ENCODE measurements at regions not wholly inside any gene's neighbourhood (a gene's known extent, or its start where the extent isn't known, plus 50 kb on each side); places are given as distances from the start of the nearest gene placed in this dataset.

- H4K20me1 ChIP-seq (ENCODE audit: control insufficient read depth, insufficient read depth, low read depth, low read length), result no peaks in the 10 kb centered on the region
- no peaks in the 10 kb centered on the region for H3K36me3 ChIP-seq (ENCODE audit: control insufficient read depth, low read length)
- H3K9me3 ChIP-seq (ENCODE audit: control insufficient read depth, insufficient read depth, low read length), result no peaks in the 10 kb centered on the region
- H3K27me3 ChIP-seq (ENCODE audit: control insufficient read depth, low read length), result no peaks in the 10 kb centered on the region
- no peak overlapping the region for H3K4me3 ChIP-seq (ENCODE audit: low read length)
- no peaks in the 10 kb centered on the region for H3K79me2 ChIP-seq (ENCODE audit: control insufficient read depth, low read length)
- H3K9me2 ChIP-seq (replicated peaks; ENCODE audit: control insufficient read depth, low read length), result no peaks in the 10 kb centered on the region
- H3K4me2 ChIP-seq (ENCODE audit: low read length), result no peak overlapping the region
- no peaks in the 10 kb centered on the region for H3F3A ChIP-seq (ENCODE audit: control insufficient read depth, insufficient read depth)
- TF ChIP-seq CTCF (IDR thresholded peaks at IDR 0.05; ENCODE audit: low read depth, low read length, poor library complexity, severe bottlenecking) (no peak), EZH2phosphoT487 (IDR thresholded peaks at IDR 0.05; ENCODE audit: borderline replicate concordance, low read length) (no peak)
- H3K27ac ChIP-seq (ENCODE audit: low read depth, low read length), result no peak overlapping the region
- no peaks in the 10 kb centered on the region for H3K4me1 ChIP-seq (ENCODE audit: control insufficient read depth, low read length)
These were observed 1696.0 kb upstream of the CDH9 start for GRCh38 chr5:28734396-28734795.

GRCh38 chr5:28729067-28729466 is 1690.7 kb upstream of the CDH9 start:
- no peak for TF ChIP-seq EZH2phosphoT487 (IDR thresholded peaks at IDR 0.05; ENCODE audit: borderline replicate concordance, low read length)
- TF ChIP-seq CTCF (IDR thresholded peaks at IDR 0.05; ENCODE audit: low read depth, low read length, poor library complexity, severe bottlenecking), result no peak
- no peaks in the 10 kb centered on the region for H3F3A ChIP-seq (ENCODE audit: control insufficient read depth, insufficient read depth)
- H3K4me2 ChIP-seq (ENCODE audit: low read length), result no peak overlapping the region
- no peaks in the 10 kb centered on the region for H3K36me3 ChIP-seq (ENCODE audit: control insufficient read depth, low read length)
- H3K9me2 ChIP-seq (replicated peaks; ENCODE audit: control insufficient read depth, low read length), result no peaks in the 10 kb centered on the region
- no peak overlapping the region for H3K27ac ChIP-seq (ENCODE audit: low read depth, low read length)
- H3K4me3 ChIP-seq (ENCODE audit: low read length), result no peak overlapping the region
- H3K9me3 ChIP-seq (ENCODE audit: control insufficient read depth, insufficient read depth, low read length), result no peaks in the 10 kb centered on the region
- H3K4me1 ChIP-seq (ENCODE audit: control insufficient read depth, low read length), result no peaks in the 10 kb centered on the region
- no peaks in the 10 kb centered on the region for H3K79me2 ChIP-seq (ENCODE audit: control insufficient read depth, low read length)
- no peaks in the 10 kb centered on the region for H4K20me1 ChIP-seq (ENCODE audit: control insufficient read depth, insufficient read depth, low read depth, low read length)
- H3K27me3 ChIP-seq (ENCODE audit: control insufficient read depth, low read length), result no peaks in the 10 kb centered on the region

- Histone ChIP-seq H3K36me3 (ENCODE audit: control insufficient read depth, low read length) (no peaks in the 10 kb centered on the region), H3K27me3 (ENCODE audit: control insufficient read depth, low read length) (no peaks in the 10 kb centered on the region), H3K9me2 (replicated peaks; ENCODE audit: control insufficient read depth, low read length) (no peaks in the 10 kb centered on the region), H3F3A (ENCODE audit: control insufficient read depth, insufficient read depth) (no peaks in the 10 kb centered on the region), H3K4me3 (ENCODE audit: low read length) (no peak overlapping the region), H3K9me3 (ENCODE audit: control insufficient read depth, insufficient read depth, low read length) (no peaks in the 10 kb centered on the region), H4K20me1 (ENCODE audit: control insufficient read depth, insufficient read depth, low read depth, low read length) (no peaks in the 10 kb centered on the region), H3K79me2 (ENCODE audit: control insufficient read depth, low read length) (no peaks in the 10 kb centered on the region), H3K27ac (ENCODE audit: low read depth, low read length) (no peak overlapping the region), H3K4me2 (ENCODE audit: low read length) (no peak overlapping the region), H3K4me1 (ENCODE audit: control insufficient read depth, low read length) (no peaks in the 10 kb centered on the region)
- TF ChIP-seq EZH2phosphoT487 (IDR thresholded peaks at IDR 0.05; ENCODE audit: borderline replicate concordance, low read length), result no peak
- TF ChIP-seq CTCF (IDR thresholded peaks at IDR 0.05; ENCODE audit: low read depth, low read length, poor library complexity, severe bottlenecking), result no peak
These were observed 1688.4 kb upstream of the CDH9 start for GRCh38 chr5:28726815-28727214.

GRCh38 chr5:28725001-28725400 is 1686.6 kb upstream of the CDH9 start:
- Histone ChIP-seq H4K20me1 (ENCODE audit: control insufficient read depth, insufficient read depth, low read depth, low read length) (no peaks in the 10 kb centered on the region), H3K27ac (ENCODE audit: low read depth, low read length) (no peak overlapping the region), H3K9me3 (ENCODE audit: control insufficient read depth, insufficient read depth, low read length) (no peaks in the 10 kb centered on the region), H3K9me2 (replicated peaks; ENCODE audit: control insufficient read depth, low read length) (no peaks in the 10 kb centered on the region), H3F3A (ENCODE audit: control insufficient read depth, insufficient read depth) (no peaks in the 10 kb centered on the region), H3K4me1 (ENCODE audit: control insufficient read depth, low read length) (no peaks in the 10 kb centered on the region), H3K27me3 (ENCODE audit: control insufficient read depth, low read length) (no peaks in the 10 kb centered on the region), H3K4me3 (ENCODE audit: low read length) (no peak overlapping the region), H3K36me3 (ENCODE audit: control insufficient read depth, low read length) (no peaks in the 10 kb centered on the region), H3K4me2 (ENCODE audit: low read length) (no peak overlapping the region), H3K79me2 (ENCODE audit: control insufficient read depth, low read length) (no peaks in the 10 kb centered on the region)
- TF ChIP-seq EZH2phosphoT487 (IDR thresholded peaks at IDR 0.05; ENCODE audit: borderline replicate concordance, low read length) (no peak), CTCF (IDR thresholded peaks at IDR 0.05; ENCODE audit: low read depth, low read length, poor library complexity, severe bottlenecking) (no peak)
